HCT116 (cell line): ENCODE measurements at regions not wholly inside any gene's neighbourhood (a gene's known extent, or its start where the extent isn't known, plus 50 kb on each side); places are given as distances from the start of the nearest gene placed in this dataset.

Source experiments
- ATAC-seq: fragments of 200-7000 bp; cut with Tn5 transposase; 2 replicates; pipeline ENCODE4 v1.9.1; 2020; ENCODE audit warnings: mild to moderate bottlenecking, moderate library complexity
- BruUV-seq: library from RNA; stranded (reverse); fragments of 400-500 nt; replicated peaks from 2 replicates; lab custom pipeline; 2021; lab: Mats Ljungman, UMichigan
- CTCF ChIA-PET: fragments of 300-600 bp; sonication (Branson Sonifier 250); formaldehyde crosslinking; loops from one replicate; lab custom pipeline; 2021; ENCODE audit warnings: antibody characterized with exemption; lab: Charles Lee
- POLR2A ChIA-PET: fragments of 300-600, 350-600 bp; sonication (Branson Sonifier 250); formaldehyde crosslinking; loops from one replicate; lab custom pipeline; 2021; ENCODE audit warnings: antibody characterized with exemption; lab: Charles Lee
- RAD21 ChIA-PET, 2 experiments: fragments of 300-600 bp; sonication (Branson Sonifier 250); formaldehyde crosslinking; loops; one replicate each; lab custom pipeline; 2023; ENCODE audit warnings: low total read pairs in 2 of 2; ENCODE audit not compliant: uncharacterized antibody in 2 of 2, unreplicated experiment in 2 of 2, low non-redundant PET in 1 of 2; lab: Charles Lee
- DNase-seq: peaks from one replicate; pipeline ENCODE4 v3.0.0-alpha.2; 2010; ENCODE audit warnings: low read depth, low spot score
- H2AFZ ChIP-seq: fragments of 200-600 bp; shearing (Covaris generic), sonication (generic); 2 replicates; pipeline ENCODE4 v1.6.1; 2017; ENCODE audit warnings: low read depth, mixed run types, mixed read lengths, antibody characterized with exemption, low read length; ENCODE audit not compliant: poor library complexity, severe bottlenecking
- H3K27ac ChIP-seq: 2 replicates; pipeline ENCODE4 v1.5.1; 2012; ENCODE audit warnings: low read depth, low read length
- H3K27me3 ChIP-seq: fragments of 200-600 bp; sonication (generic); 2 replicates; pipeline ENCODE4 v1.6.1; 2016; ENCODE audit warnings: mixed run types, low read length, mixed read lengths; ENCODE audit not compliant: insufficient read depth
- H3K36me3 ChIP-seq, 2 experiments: fragments of 200-500 bp in 1 of 2; fragments of 200-600 bp in 1 of 2; sonication (Bioruptor generic) in 1 of 2; sonication (generic) in 1 of 2; 2 replicates each; pipeline versions ENCODE4 v1.5.1 to v1.6.1; 2014 to 2016; ENCODE audit warnings: low read length in 2 of 2, inconsistent platforms in 1 of 2, mixed read lengths in 1 of 2, mixed run types in 1 of 2; ENCODE audit not compliant: insufficient read depth in 2 of 2, control insufficient read depth in 1 of 2
- H3K4me1 ChIP-seq, 2 experiments: fragments of 200-600 bp in 1 of 2; sonication (generic) in 1 of 2; 2 replicates each; pipeline versions ENCODE4 v1.5.1 to v1.6.1; 2012 to 2017; ENCODE audit warnings: low read length in 2 of 2, inconsistent platforms in 1 of 2, mild to moderate bottlenecking in 1 of 2, mixed read lengths in 1 of 2, mixed run types in 1 of 2, moderate library complexity in 1 of 2; ENCODE audit not compliant: insufficient read depth in 2 of 2, control insufficient read depth in 1 of 2
- H3K4me2 ChIP-seq: fragments of 200-600 bp; sonication (generic); 2 replicates; pipeline ENCODE4 v1.6.1; 2017; ENCODE audit warnings: mixed run types, low read length, mixed read lengths
- H3K4me3 ChIP-seq, 2 experiments: fragments of 200-600 bp in 1 of 2; sonication (generic) in 1 of 2; replicated peaks in 1 of 2; 2 replicates each; pipeline ENCODE4 v1.5.1; 2011 to 2016; ENCODE audit warnings: low read length in 2 of 2, control low read depth in 1 of 2, low read depth in 1 of 2, mild to moderate bottlenecking in 1 of 2, mixed read lengths in 1 of 2, mixed run types in 1 of 2
- H3K79me2 ChIP-seq: fragments of 200-600 bp; sonication (generic); 2 replicates; pipeline ENCODE4 v1.6.1; 2017; ENCODE audit warnings: mild to moderate bottlenecking, mixed run types, low read length, moderate library complexity, mixed read lengths; ENCODE audit not compliant: insufficient read depth
- H3K9ac ChIP-seq: fragments of 200-600 bp; sonication (generic); 2 replicates; pipeline ENCODE4 v1.6.1; 2016; ENCODE audit warnings: low read length, mixed read lengths
- H3K9me2 ChIP-seq: fragments of 200-600 bp; sonication (generic), shearing (Covaris generic); 2 replicates; pipeline ENCODE4 v1.6.1; 2017; ENCODE audit warnings: mixed run types, mild to moderate bottlenecking, moderate library complexity; ENCODE audit not compliant: insufficient read depth
- H3K9me3 ChIP-seq, 2 experiments: fragments of 200-500 bp in 1 of 2; fragments of 200-600 bp in 1 of 2; sonication (Bioruptor generic) in 1 of 2; sonication (generic) in 1 of 2; 2 replicates each; pipeline ENCODE4 v1.6.1; 2014 to 2017; ENCODE audit warnings: low read length in 2 of 2, mixed read lengths in 2 of 2, inconsistent platforms in 1 of 2, low read depth in 1 of 2, mild to moderate bottlenecking in 1 of 2, mixed run types in 1 of 2, moderate library complexity in 1 of 2; ENCODE audit not compliant: control insufficient read depth in 1 of 2, insufficient read depth in 1 of 2
- H4K20me1 ChIP-seq: fragments of 200-600 bp; sonication (generic), shearing (Covaris generic); 2 replicates; pipeline ENCODE4 v1.6.1; 2017; ENCODE audit warnings: mixed run types, mild to moderate bottlenecking, moderate library complexity; ENCODE audit not compliant: insufficient read depth
- ATF3 ChIP-seq: IDR thresholded peaks from 2 replicates; pipeline ENCODE4 v1.6.1; 2012
- CEBPB ChIP-seq: IDR thresholded peaks from 2 replicates; pipeline ENCODE4 v1.6.1; 2012; ENCODE audit warnings: low read depth
- ELF1 ChIP-seq: IDR thresholded peaks from 2 replicates; pipeline ENCODE4 v1.6.1; 2012; ENCODE audit warnings: low read depth, borderline replicate concordance
- EZH2 ChIP-seq: fragments of 200-600 bp; sonication (generic); IDR thresholded peaks from 2 replicates; pipeline ENCODE4 v1.6.1; 2017; ENCODE audit warnings: antibody characterized with exemption, mixed run types
- EZH2phosphoT487 ChIP-seq: fragments of 200-600 bp; IDR thresholded peaks from 2 replicates; pipeline ENCODE4 v1.6.1; 2018; ENCODE audit warnings: antibody characterized with exemption, borderline replicate concordance
- JUND ChIP-seq: IDR thresholded peaks from 2 replicates; pipeline ENCODE4 v1.6.1; 2012
- POLR2A ChIP-seq: IDR thresholded peaks from 2 replicates; pipeline ENCODE4 v1.7.0; 2011; ENCODE audit warnings: borderline replicate concordance; ENCODE audit not compliant: insufficient read depth, insufficient read length; ENCODE audit errors: extremely low read depth
- POLR2AphosphoS5 ChIP-seq: IDR thresholded peaks from 2 replicates; pipeline ENCODE4 v1.6.1; 2011; ENCODE audit warnings: mild to moderate bottlenecking, low read depth, low read length, moderate library complexity
- SP1 ChIP-seq: IDR thresholded peaks from 2 replicates; pipeline ENCODE4 v1.6.1; 2012; ENCODE audit warnings: low read depth
- SRF ChIP-seq: IDR thresholded peaks from 2 replicates; pipeline ENCODE4 v1.6.1; 2012; ENCODE audit warnings: low read depth
- TCF7L2 ChIP-seq: IDR thresholded peaks from 2 replicates; pipeline ENCODE4 v1.7.0; 2011; ENCODE audit warnings: borderline replicate concordance, inconsistent platforms; ENCODE audit not compliant: insufficient read depth, insufficient read length; ENCODE audit errors: extremely low read depth
- YY1 ChIP-seq: IDR thresholded peaks from 2 replicates; pipeline ENCODE4 v1.6.1; 2011; ENCODE audit warnings: low read length, low read depth, moderate library complexity, mild to moderate bottlenecking; ENCODE audit not compliant: insufficient replicate concordance; ENCODE audit errors: extremely low read depth
- ZBTB33 ChIP-seq: IDR thresholded peaks from 2 replicates; pipeline ENCODE4 v1.6.1; 2011; ENCODE audit warnings: mild to moderate bottlenecking, low read length, moderate library complexity; ENCODE audit not compliant: insufficient replicate concordance; ENCODE audit errors: extremely low read depth
- ZFX ChIP-seq: fragments of 450-650 bp; IDR thresholded peaks from 2 replicates; pipeline ENCODE4 v1.6.1; 2017
- ZNF274 ChIP-seq: fragments of 200-500 bp; sonication (Bioruptor generic); IDR thresholded peaks from 2 replicates; pipeline ENCODE4 v1.6.1; 2014; ENCODE audit warnings: mild to moderate bottlenecking, low read depth, low read length, inconsistent platforms
- intact Hi-C: fragments of 100-400 bp; cut with micrococcal nuclease; formaldehyde crosslinking; loops from 2 replicates; pipeline ENCODE4 v1.10.0; 2022

DNA sequence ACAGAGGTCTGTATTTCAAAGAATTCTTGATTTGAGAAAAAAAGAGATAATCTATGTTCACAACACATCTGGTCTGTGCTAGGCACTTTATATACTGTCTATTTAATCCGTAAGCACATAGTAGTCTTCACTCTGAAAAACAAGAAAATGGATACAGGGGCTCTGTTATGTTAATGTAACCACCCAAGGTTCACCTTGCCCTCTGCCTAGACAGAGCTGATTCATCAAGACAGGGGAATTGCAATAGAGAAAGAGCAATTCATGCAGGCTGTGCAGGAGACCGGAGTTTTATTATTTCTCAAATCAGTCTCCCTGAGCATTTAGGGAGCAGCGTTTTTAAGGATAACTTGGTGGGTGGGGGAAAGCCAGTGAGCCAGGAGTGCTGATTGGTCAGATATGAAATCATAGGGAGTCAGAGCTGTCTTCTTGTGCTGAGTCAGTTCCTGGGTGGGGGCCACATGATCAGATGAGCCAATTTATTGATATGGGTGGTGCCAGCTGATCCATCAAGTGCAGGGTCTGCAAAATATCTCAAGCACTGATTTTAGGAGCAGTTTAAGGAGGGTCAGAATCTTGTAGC is 92.9 kb upstream of the TNIP3 start:
- RAD21 ChIA-PET, result no interaction called here
- intact Hi-C loops, result no loop called here
- no peaks in the 10 kb centered on the region for H3K9me2 ChIP-seq
- POLR2A ChIA-PET, result no interaction called here
- no peak for TF ChIP-seq YY1
- TF ChIP-seq, all 23 proteins: peak for 0
- H3K9ac ChIP-seq, result no peak overlapping the region
- H3K9me3 ChIP-seq, result no peaks in the 10 kb centered on the region
- no peaks in the 10 kb centered on the region for H3K79me2 ChIP-seq
- no peaks in the 10 kb centered on the region for H3K27me3 ChIP-seq
- ATAC-seq (no peak), DNase-seq (no peak)
- peak overlapping the region; percentile 49 for H3K4me2 ChIP-seq
- CTCF ChIA-PET, result no interaction called here
- H2AFZ ChIP-seq, result peak overlapping the region; percentile 44
- H3K27ac ChIP-seq, result no peak overlapping the region
- no peaks in the 10 kb centered on the region for H4K20me1 ChIP-seq
- H3K4me1 ChIP-seq, result peaks cover 3 to 9% of the 10 kb centered on the region in 2 experiments; a peak in 3 of 4 replicates
- H3K36me3 ChIP-seq, result no peaks in the 10 kb centered on the region
- no peak overlapping the region for H3K4me3 ChIP-seq
- no TSS peak for BruUV-seq

GRCh38 chr4:121255986-121256750 is 92.0 kb upstream of the TNIP3 start:
- no TSS peak for BruUV-seq
- no peaks in the 10 kb centered on the region for H3K9me3 ChIP-seq
- ChIA-PET POLR2A (no interaction called here), CTCF (no interaction called here), RAD21 (interaction anchor here in 1 of 2 experiments (1.7 kb wide), 1 partner anchor 64 kb away, joined by 3 read pairs; no protein-coding TSS in a partner anchor)
- H3K27ac ChIP-seq, result no peak overlapping the region
- H3K4me2 ChIP-seq, result peak overlapping the region; percentile 49
- no peaks in the 10 kb centered on the region for H4K20me1 ChIP-seq
- intact Hi-C loops, result no loop called here
- peak; percentile 13 for DNase-seq
- H3K9me2 ChIP-seq, result no peaks in the 10 kb centered on the region
- no peaks in the 10 kb centered on the region for H3K27me3 ChIP-seq
- H3K36me3 ChIP-seq, result no peaks in the 10 kb centered on the region
- peak overlapping the region; percentile 44 for H2AFZ ChIP-seq
- no peak overlapping the region for H3K9ac ChIP-seq
- H3K4me1 ChIP-seq, result peaks cover 3 to 9% of the 10 kb centered on the region in 2 experiments; a peak in 3 of 4 replicates
- no peaks in the 10 kb centered on the region for H3K79me2 ChIP-seq
- TF ChIP-seq ZBTB33 (no peak), EZH2 (no peak), YY1 (no peak), JUND (peak; percentile 50), ATF3 (no peak), EZH2phosphoT487 (no peak), SP1 (peak; percentile 44; the same call in 1 of the 2 replicates), POLR2AphosphoS5 (no peak), CEBPB (peak; percentile 66), ZNF274 (no peak), POLR2A (no peak), TCF7L2 (no peak), ELF1 (no peak), SRF (no peak), ZFX (no peak)
- TF ChIP-seq, all 23 proteins: peak for 3
- no peak overlapping the region for H3K4me3 ChIP-seq
- no peak for ATAC-seq
